ENCODE measurements at regions not wholly inside any gene's neighbourhood (a gene's known extent, or its start where the extent isn't known, plus 50 kb on each side); places are given as distances from the start of the nearest gene placed in this dataset.

DNA sequence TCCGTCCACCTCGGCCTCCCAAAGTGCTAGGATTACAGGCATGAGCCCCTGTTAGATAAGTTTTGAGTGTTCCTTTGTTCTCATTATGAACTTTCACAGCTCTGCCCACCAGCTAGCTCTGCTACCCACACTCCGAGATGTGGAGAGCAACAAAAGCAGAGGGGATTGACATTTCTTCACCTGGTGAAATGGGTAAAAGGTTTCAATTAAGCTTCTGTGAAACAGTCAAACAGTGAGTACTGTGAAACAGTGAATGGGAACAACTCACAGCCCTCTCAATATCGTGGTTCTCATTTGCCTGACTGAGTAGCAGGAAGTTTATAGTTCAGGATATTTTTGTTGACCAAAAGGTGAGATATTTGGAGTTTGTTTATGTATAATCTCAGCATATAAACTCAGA is 412.8 kb downstream of the CD83 start:
- TF ChIP-seq, protein P1, sequence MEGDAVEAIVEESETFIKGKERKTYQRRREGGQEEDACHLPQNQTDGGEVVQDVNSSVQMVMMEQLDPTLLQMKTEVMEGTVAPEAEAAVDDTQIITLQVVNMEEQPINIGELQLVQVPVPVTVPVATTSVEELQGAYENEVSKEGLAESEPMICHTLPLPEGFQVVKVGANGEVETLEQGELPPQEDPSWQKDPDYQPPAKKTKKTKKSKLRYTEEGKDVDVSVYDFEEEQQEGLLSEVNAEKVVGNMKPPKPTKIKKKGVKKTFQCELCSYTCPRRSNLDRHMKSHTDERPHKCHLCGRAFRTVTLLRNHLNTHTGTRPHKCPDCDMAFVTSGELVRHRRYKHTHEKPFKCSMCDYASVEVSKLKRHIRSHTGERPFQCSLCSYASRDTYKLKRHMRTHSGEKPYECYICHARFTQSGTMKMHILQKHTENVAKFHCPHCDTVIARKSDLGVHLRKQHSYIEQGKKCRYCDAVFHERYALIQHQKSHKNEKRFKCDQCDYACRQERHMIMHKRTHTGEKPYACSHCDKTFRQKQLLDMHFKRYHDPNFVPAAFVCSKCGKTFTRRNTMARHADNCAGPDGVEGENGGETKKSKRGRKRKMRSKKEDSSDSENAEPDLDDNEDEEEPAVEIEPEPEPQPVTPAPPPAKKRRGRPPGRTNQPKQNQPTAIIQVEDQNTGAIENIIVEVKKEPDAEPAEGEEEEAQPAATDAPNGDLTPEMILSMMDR (IDR thresholded peaks at IDR 0.05) = no peak
- H3K4me3 ChIP-seq = no peak overlapping the region
- no peak overlapping the region for H3K27ac ChIP-seq

DNA sequence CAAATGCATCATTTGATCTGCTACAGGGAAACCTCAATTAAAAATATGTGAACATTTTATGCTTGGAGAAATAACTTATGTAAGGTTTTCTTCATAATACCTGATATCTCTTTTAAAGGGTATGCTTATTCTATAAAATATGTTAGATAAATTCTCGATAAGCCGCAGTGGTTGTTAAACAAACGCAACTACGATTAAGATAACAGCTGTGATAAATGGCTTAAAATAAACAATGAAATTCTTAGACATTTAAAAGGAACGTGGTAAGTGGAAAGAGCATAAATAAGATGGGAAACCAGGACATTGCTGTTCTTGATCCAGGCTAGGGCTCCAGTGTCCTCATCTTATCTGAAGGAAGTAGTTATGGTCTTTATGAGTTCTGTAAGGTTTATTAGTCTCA is 415.9 kb downstream of the CD83 start:
- DNase-seq (ENCODE audit: low spot score in 2 of 2) = no peak
- H3K36me3 ChIP-seq = no peaks in the 10 kb centered on the region
- TF ChIP-seq, protein P1 (IDR thresholded peaks at IDR 0.05) = no peak
- H3K4me3 ChIP-seq = no peak overlapping the region
- H3K27ac ChIP-seq = no peak overlapping the region
- H3K4me1 ChIP-seq = no peaks in the 10 kb centered on the region
- intact Hi-C loops (cut with DNase I) = no loop called here
- no peaks in the 10 kb centered on the region for H3K27me3 ChIP-seq
- H3K9me3 ChIP-seq = no peaks in the 10 kb centered on the region

More for the DNA sequence above, 412.8 kb downstream of the CD83 start:
- H3K9me3 ChIP-seq = no peaks in the 10 kb centered on the region
- H3K27me3 ChIP-seq = no peaks in the 10 kb centered on the region
- H3K4me1 ChIP-seq = no peaks in the 10 kb centered on the region
- no peaks in the 10 kb centered on the region for H3K36me3 ChIP-seq
- DNase-seq (ENCODE audit: low spot score in 2 of 2) = no peak
- intact Hi-C loops (cut with DNase I) = no loop called here

DNA sequence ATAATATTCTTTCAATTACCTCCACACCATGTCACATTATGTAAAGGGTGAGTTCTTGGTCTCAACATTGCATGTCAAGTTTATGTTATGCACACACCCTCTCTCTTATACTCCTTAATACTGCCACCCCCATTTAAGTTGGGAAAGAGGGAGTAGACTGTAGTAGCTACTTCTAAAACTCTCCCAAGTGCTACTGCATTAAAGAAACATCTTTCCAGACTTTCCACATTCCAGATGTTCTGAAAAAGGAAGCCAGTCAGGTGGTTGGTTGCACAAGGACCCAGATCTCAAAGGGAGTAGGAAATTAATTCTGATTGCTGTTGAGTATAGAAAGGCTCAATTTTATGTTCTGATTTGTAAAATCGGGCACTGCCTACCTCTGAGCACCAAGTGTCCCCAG is 419.5 kb downstream of the CD83 start:
- Histone ChIP-seq H3K27me3 (no peaks in the 10 kb centered on the region), H3K9me3 (no peaks in the 10 kb centered on the region), H3K4me3 (no peak overlapping the region), H3K36me3 (no peaks in the 10 kb centered on the region), H3K4me1 (peaks cover 0 to 3% of the 10 kb centered on the region in 2 donors), H3K27ac (no peak overlapping the region)
- intact Hi-C loops (cut with DNase I) = no loop called here
- TF ChIP-seq, protein P1 (IDR thresholded peaks at IDR 0.05) = no peak
- DNase-seq (ENCODE audit: low spot score in 2 of 2) = no peak

DNA sequence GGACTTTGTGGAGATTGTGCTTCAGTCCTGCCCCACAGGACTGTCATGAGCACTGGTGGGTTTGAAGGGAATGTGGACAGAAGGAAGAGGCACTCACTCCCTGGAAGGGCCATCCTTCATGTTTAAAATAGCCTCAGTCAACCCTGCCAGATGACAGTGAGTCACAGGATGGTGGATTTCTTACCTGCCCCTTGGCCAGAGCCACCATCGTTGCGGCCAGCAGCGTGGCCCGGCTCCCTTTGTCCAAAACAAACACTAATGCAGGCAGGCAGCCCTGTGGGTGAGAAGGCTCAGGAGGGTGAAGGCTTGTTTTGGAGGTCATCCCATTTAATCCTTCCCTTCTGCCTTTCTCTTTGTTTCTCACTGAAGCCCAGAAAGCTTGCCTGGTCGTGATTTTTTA is 422.7 kb downstream of the CD83 start:
- Histone ChIP-seq H3K36me3 (no peaks in the 10 kb centered on the region), H3K9me3 (no peaks in the 10 kb centered on the region), H3K4me1 (peaks cover 0 to 3% of the 10 kb centered on the region in 2 donors), H3K27ac (no peak overlapping the region), H3K27me3 (no peaks in the 10 kb centered on the region), H3K4me3 (no peak overlapping the region)
- TF ChIP-seq, protein P1 (IDR thresholded peaks at IDR 0.05) = no peak
- intact Hi-C loops (cut with DNase I) = no loop called here
- DNase-seq (ENCODE audit: low spot score in 2 of 2) = peak in 1 of 2 donors; percentile 66

DNA sequence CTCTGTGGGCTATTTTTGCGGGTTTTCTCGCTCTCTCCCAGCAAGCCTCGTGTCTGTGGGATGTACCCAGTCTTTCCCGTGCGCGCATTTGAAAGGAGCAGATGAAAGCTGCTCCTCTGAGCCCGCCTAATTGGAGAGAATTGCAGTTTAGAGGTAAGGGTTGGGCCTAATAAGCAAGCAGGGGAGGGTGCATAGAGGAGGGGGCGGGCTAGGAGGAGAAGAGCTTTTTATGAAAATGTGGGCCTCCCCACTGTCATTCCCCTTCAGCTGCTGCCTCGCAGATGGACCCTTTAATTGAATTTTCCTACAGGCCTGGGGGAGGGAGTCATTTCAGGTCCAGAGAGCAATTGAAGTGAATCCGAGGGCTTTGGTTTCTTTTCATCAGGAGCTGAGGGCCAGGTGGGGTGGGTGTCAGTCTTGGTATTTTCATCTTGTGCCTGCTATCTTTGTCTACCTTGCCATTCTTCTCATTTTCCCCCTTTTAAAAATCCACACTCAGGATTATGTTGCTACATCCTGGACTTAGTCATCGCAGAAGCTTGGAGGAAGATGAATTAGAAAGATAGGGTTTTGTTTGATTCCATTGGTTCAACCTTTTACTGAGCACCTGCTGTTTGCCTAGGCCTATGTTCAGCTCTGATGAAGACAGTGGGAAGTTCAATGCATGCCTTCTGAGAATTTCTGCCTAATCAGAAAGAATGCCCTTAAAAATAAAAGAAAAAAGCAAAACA is 423.4 kb downstream of the CD83 start:
- no peak overlapping the region for H3K4me3 ChIP-seq
- H3K36me3 ChIP-seq = no peaks in the 10 kb centered on the region
- TF ChIP-seq, protein P1 (IDR thresholded peaks at IDR 0.05) = no peak
- no peak for DNase-seq (ENCODE audit: low spot score in 2 of 2)
- H3K4me1 ChIP-seq = peaks cover 0 to 3% of the 10 kb centered on the region in 2 donors
- no peaks in the 10 kb centered on the region for H3K27me3 ChIP-seq
- intact Hi-C loops (cut with DNase I) = no loop called here
- H3K9me3 ChIP-seq = no peaks in the 10 kb centered on the region
- no peak overlapping the region for H3K27ac ChIP-seq
